Esophagus muscularis mucosa (tissue), 4 donors: ENCODE measurements at regions not wholly inside any gene's neighbourhood (a gene's known extent, or its start where the extent isn't known, plus 50 kb on each side); places are given as distances from the start of the nearest gene placed in this dataset.

Experiments
- EP300 ChIP-seq: sonication (generic); formaldehyde crosslinking; IDR thresholded peaks from one replicate; pipeline ENCODE4 v1.6.1; 2017; ENCODE audit warnings: antibody characterized with exemption
- POLR2A ChIP-seq: fragments of 450-650 bp; IDR thresholded peaks from one replicate; pipeline ENCODE4 v1.6.1; 2017; ENCODE audit warnings: antibody characterized with exemption, moderate library complexity, mild to moderate bottlenecking, low read depth
- TF ChIP-seq, protein P1 (sequence below), 3 experiments: fragments of 200-600 bp in 2 of 3; fragments of 450-650 bp in 1 of 3; sonication (generic) in 2 of 3; IDR thresholded peaks; one replicate each; pipeline ENCODE4 v1.5.1; 2017 to 2019; ENCODE audit warnings: antibody characterized with exemption in 3 of 3, mild to moderate bottlenecking in 2 of 3, moderate library complexity in 1 of 3

GRCh38 chr16:5776876-5777275 is 679.3 kb upstream of the EEF2KMT start:
- TF ChIP-seq, protein P1, sequence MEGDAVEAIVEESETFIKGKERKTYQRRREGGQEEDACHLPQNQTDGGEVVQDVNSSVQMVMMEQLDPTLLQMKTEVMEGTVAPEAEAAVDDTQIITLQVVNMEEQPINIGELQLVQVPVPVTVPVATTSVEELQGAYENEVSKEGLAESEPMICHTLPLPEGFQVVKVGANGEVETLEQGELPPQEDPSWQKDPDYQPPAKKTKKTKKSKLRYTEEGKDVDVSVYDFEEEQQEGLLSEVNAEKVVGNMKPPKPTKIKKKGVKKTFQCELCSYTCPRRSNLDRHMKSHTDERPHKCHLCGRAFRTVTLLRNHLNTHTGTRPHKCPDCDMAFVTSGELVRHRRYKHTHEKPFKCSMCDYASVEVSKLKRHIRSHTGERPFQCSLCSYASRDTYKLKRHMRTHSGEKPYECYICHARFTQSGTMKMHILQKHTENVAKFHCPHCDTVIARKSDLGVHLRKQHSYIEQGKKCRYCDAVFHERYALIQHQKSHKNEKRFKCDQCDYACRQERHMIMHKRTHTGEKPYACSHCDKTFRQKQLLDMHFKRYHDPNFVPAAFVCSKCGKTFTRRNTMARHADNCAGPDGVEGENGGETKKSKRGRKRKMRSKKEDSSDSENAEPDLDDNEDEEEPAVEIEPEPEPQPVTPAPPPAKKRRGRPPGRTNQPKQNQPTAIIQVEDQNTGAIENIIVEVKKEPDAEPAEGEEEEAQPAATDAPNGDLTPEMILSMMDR (IDR thresholded peaks at IDR 0.05), result no peak
- TF ChIP-seq POLR2A (no peak), EP300 (no peak)
